Panc1 (cell line): ENCODE measurements at regions not wholly inside any gene's neighbourhood (a gene's known extent, or its start where the extent isn't known, plus 50 kb on each side); places are given as distances from the start of the nearest gene placed in this dataset.

Experiments used
- ATAC-seq: fragments of 200-7000 bp; cut with Tn5 transposase; 2 replicates; pipeline ENCODE4 v1.9.1; 2020; ENCODE audit warnings: mild to moderate bottlenecking, moderate library complexity
- BruUV-seq: library from RNA; stranded (reverse); fragments of 400-500 nt; replicated peaks from 2 replicates; lab custom pipeline; 2021; lab: Mats Ljungman, UMichigan
- CTCF ChIA-PET: fragments of 300-600 bp; sonication (Branson Sonifier 250); formaldehyde crosslinking; loops from one replicate; lab custom pipeline; 2022; ENCODE audit warnings: antibody characterized with exemption; lab: Charles Lee
- POLR2A ChIA-PET: fragments of 300-600 bp; sonication (Branson Sonifier 250); formaldehyde crosslinking; loops from one replicate; lab custom pipeline; 2022; ENCODE audit warnings: antibody characterized with exemption; lab: Charles Lee
- DNase-seq: peaks from one replicate; pipeline ENCODE4 v3.0.0-alpha.2; 2010; ENCODE audit warnings: low read depth, low spot score
- H3K27ac ChIP-seq: 2 replicates; pipeline ENCODE4 v1.5.1; 2011; ENCODE audit warnings: mild to moderate bottlenecking, low read length, inconsistent platforms
- H3K27me3 ChIP-seq: fragments of 200-500 bp; sonication (Bioruptor generic); 2 replicates; pipeline ENCODE4 v1.6.0; 2014; ENCODE audit warnings: low read length, inconsistent platforms; ENCODE audit not compliant: control insufficient read depth, insufficient read depth
- H3K36me3 ChIP-seq: fragments of 200-500 bp; sonication (Bioruptor generic); 2 replicates; pipeline ENCODE4 v1.5.1; 2014; ENCODE audit warnings: inconsistent platforms, mild to moderate bottlenecking, low read length, moderate library complexity; ENCODE audit not compliant: control insufficient read depth, insufficient read depth
- H3K4me1 ChIP-seq: 2 replicates; pipeline ENCODE4 v1.5.1; 2011; ENCODE audit warnings: inconsistent platforms, mild to moderate bottlenecking, low read length, moderate library complexity; ENCODE audit not compliant: control insufficient read depth, insufficient read depth
- H3K4me3 ChIP-seq, 2 experiments: 2 replicates each; pipeline ENCODE4 v1.5.1; 2011 to 2012; ENCODE audit warnings: low read depth in 2 of 2, low read length in 2 of 2, mild to moderate bottlenecking in 2 of 2, inconsistent platforms in 1 of 2, moderate library complexity in 1 of 2
- H3K9me3 ChIP-seq: fragments of 200-500 bp; sonication (Bioruptor generic); 2 replicates; pipeline ENCODE4 v1.5.1; 2014; ENCODE audit warnings: low read depth, mild to moderate bottlenecking, inconsistent platforms, low read length, moderate library complexity; ENCODE audit not compliant: control insufficient read depth, insufficient read depth
- CTCF ChIP-seq: fragments of 450-650 bp; IDR thresholded peaks from 2 replicates; pipeline ENCODE4 v1.5.1; 2017; ENCODE audit warnings: mild to moderate bottlenecking
- POLR2AphosphoS5 ChIP-seq: IDR thresholded peaks from 2 replicates; pipeline ENCODE4 v1.6.1; 2012; ENCODE audit warnings: mild to moderate bottlenecking, low read depth, low read length, moderate library complexity
- REST ChIP-seq, 2 experiments: IDR thresholded peaks; 2 replicates each; pipeline ENCODE4 v1.6.1; 2011 to 2012; ENCODE audit warnings: low read depth in 2 of 2, control low read depth in 1 of 2, low read length in 1 of 2, mild to moderate bottlenecking in 1 of 2, moderate library complexity in 1 of 2; ENCODE audit not compliant: insufficient read depth in 1 of 2
- SIN3A ChIP-seq: IDR thresholded peaks from 2 replicates; pipeline ENCODE4 v1.6.1; 2012; ENCODE audit warnings: low read depth, mild to moderate bottlenecking, low read length, moderate library complexity, borderline replicate concordance; ENCODE audit not compliant: insufficient read depth
- TCF7L2 ChIP-seq: IDR thresholded peaks from 2 replicates; pipeline ENCODE4 v1.6.1; 2011; ENCODE audit warnings: mild to moderate bottlenecking, low read depth, low read length, inconsistent platforms
- in situ Hi-C: cut with HindIII; loops from 2 replicates; pipeline ENCODE4 v1.10.0; 2016; ENCODE audit warnings: low sequenced_read_pairs, low pct_unique_long_range_greater_than_20kb
- intact Hi-C: fragments of 100-400 bp; cut with micrococcal nuclease; formaldehyde crosslinking; loops from one replicate; pipeline ENCODE4 v1.10.0; 2022; ENCODE audit not compliant: unreplicated experiment

DNA sequence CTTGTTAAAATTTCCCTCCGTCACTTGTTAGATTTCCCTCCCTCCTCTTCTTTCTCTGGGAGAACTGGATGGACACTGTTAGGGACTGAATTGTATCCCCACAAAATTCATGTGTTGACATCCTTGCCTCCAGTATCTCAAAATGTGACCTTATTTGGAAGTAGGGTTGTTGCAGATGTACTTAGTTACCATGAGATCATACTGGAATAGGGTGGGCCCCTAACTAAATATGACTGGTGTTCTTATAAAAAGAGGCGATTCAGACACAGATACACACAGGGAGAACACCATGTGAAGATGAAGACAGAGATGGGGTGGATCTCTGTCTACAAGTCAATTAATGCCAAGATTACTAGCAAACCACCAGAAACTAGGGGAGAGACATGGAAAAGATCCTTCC lies 139.5 kb downstream of the ALDH8A1 start:
- TF ChIP-seq POLR2AphosphoS5 (no peak), SIN3A (no peak), REST (IDR thresholded peaks at IDR 0.05; ENCODE audit: insufficient read depth in 1 of 2, low read depth in 2 of 2, low read length in 1 of 2) (no peak), TCF7L2 (no peak), CTCF (no peak)
- DNase-seq (no peak), ATAC-seq (no peak)
- no TSS peak for BruUV-seq
- ChIA-PET CTCF (no interaction called here), POLR2A (no interaction called here)
- Histone ChIP-seq H3K36me3 (no peaks in the 10 kb centered on the region), H3K4me1 (no peaks in the 10 kb centered on the region), H3K9me3 (no peaks in the 10 kb centered on the region), H3K27me3 (no peaks in the 10 kb centered on the region), H3K27ac (no peak overlapping the region), H3K4me3 (no peak overlapping the region)
- in situ Hi-C loops (no loop called here), intact Hi-C loops (no loop called here)

GRCh38 chr6:134809130-134809529 lies 140.8 kb downstream of the ALDH8A1 start:
- Histone ChIP-seq H3K27ac (no peak overlapping the region), H3K4me1 (no peaks in the 10 kb centered on the region), H3K9me3 (no peaks in the 10 kb centered on the region), H3K36me3 (no peaks in the 10 kb centered on the region), H3K4me3 (no peak overlapping the region), H3K27me3 (no peaks in the 10 kb centered on the region)
- DNase-seq (no peak), ATAC-seq (no peak)
- in situ Hi-C loops (no loop called here), intact Hi-C loops (no loop called here)
- CTCF ChIA-PET: interaction anchor here (0.6 kb wide), 1 partner anchor 60 kb away, joined by 3 read pairs; no protein-coding TSS in a partner anchor
- TF ChIP-seq REST (IDR thresholded peaks at IDR 0.05; ENCODE audit: insufficient read depth in 1 of 2, low read depth in 2 of 2, low read length in 1 of 2): no peak
- TF ChIP-seq TCF7L2: no peak
- no peak for TF ChIP-seq CTCF
- TF ChIP-seq POLR2AphosphoS5: no peak
- TF ChIP-seq SIN3A: no peak
- no TSS peak for BruUV-seq
- POLR2A ChIA-PET: interaction anchor here (0.6 to 0.7 kb wide), 2 partner anchors 17 to 45 kb away, joined by 3 to 6 read pairs; no protein-coding TSS in a partner anchor
